Osteocyte (in vitro differentiated cells): ENCODE measurements at regions not wholly inside any gene's neighbourhood (a gene's known extent, or its start where the extent isn't known, plus 50 kb on each side); places are given as distances from the start of the nearest gene placed in this dataset.

Experiments
- DNase-seq: peaks from one replicate; pipeline ENCODE4 v3.0.0; 2021; ENCODE audit warnings: mixed read lengths; ENCODE audit not compliant: unreplicated experiment; ENCODE audit errors: extremely low spot score
- H3K27ac Mint-ChIP-seq: one replicate; pipeline ENCODE4 v1.8.0; 2021; ENCODE audit warnings: mild to moderate bottlenecking, mixed read lengths; ENCODE audit not compliant: unreplicated experiment
- H3K27me3 Mint-ChIP-seq: one replicate; pipeline ENCODE4 v1.8.0; 2021; ENCODE audit warnings: mixed read lengths; ENCODE audit not compliant: unreplicated experiment
- H3K36me3 Mint-ChIP-seq: one replicate; pipeline ENCODE4 v1.8.0; 2021; ENCODE audit warnings: mixed read lengths; ENCODE audit not compliant: unreplicated experiment
- H3K4me1 Mint-ChIP-seq: one replicate; pipeline ENCODE4 v1.8.0; 2021; ENCODE audit warnings: mixed read lengths; ENCODE audit not compliant: unreplicated experiment
- H3K4me3 Mint-ChIP-seq: one replicate; pipeline ENCODE4 v1.8.0; 2021; ENCODE audit warnings: mild to moderate bottlenecking, moderate library complexity, mixed read lengths; ENCODE audit not compliant: unreplicated experiment
- H3K9me3 Mint-ChIP-seq: one replicate; pipeline ENCODE4 v1.8.0; 2021; ENCODE audit warnings: mixed read lengths; ENCODE audit not compliant: unreplicated experiment
- CTCF ChIP-seq: fragments of 200-600 bp; sonication (generic); IDR thresholded peaks from 2 replicates; pipeline ENCODE4 v1.5.0; 2021; ENCODE audit warnings: antibody characterized with exemption, mild to moderate bottlenecking, moderate library complexity

- H3K4me1 Mint-ChIP-seq, result peaks cover 3% of the 10 kb centered on the region
- no peaks in the 10 kb centered on the region for H3K36me3 Mint-ChIP-seq
- H3K27me3 Mint-ChIP-seq, result peaks cover 4% of the 10 kb centered on the region
- H3K4me3 Mint-ChIP-seq, result no peak overlapping the region
- no peak for DNase-seq
- no peak overlapping the region for H3K27ac Mint-ChIP-seq
- no peak for TF ChIP-seq CTCF
- H3K9me3 Mint-ChIP-seq, result no peaks in the 10 kb centered on the region
These were observed 627.1 kb upstream of the ARPP21 start for GRCh38 chr3:35012214-35012613.

GRCh38 chr3:35028157-35028556, 611.2 kb upstream of the ARPP21 start:
- Mint-ChIP-seq H3K27ac (no peak overlapping the region), H3K36me3 (no peaks in the 10 kb centered on the region), H3K4me3 (no peak overlapping the region), H3K9me3 (peaks cover 22% of the 10 kb centered on the region), H3K4me1 (no peaks in the 10 kb centered on the region), H3K27me3 (peaks cover 4% of the 10 kb centered on the region)
- TF ChIP-seq CTCF, result no peak
- DNase-seq, result no peak

- Mint-ChIP-seq H3K4me1 (no peaks in the 10 kb centered on the region), H3K4me3 (no peak overlapping the region), H3K27me3 (peaks cover 5% of the 10 kb centered on the region), H3K36me3 (no peaks in the 10 kb centered on the region), H3K9me3 (no peaks in the 10 kb centered on the region), H3K27ac (no peak overlapping the region)
- DNase-seq, result no peak
- TF ChIP-seq CTCF, result no peak
These were observed 596.9 kb upstream of the ARPP21 start for GRCh38 chr3:35042210-35042991.

- TF ChIP-seq CTCF, result no peak
- peaks cover 7% of the 10 kb centered on the region for H3K27me3 Mint-ChIP-seq
- no peak overlapping the region for H3K27ac Mint-ChIP-seq
- H3K36me3 Mint-ChIP-seq, result no peaks in the 10 kb centered on the region
- no peaks in the 10 kb centered on the region for H3K9me3 Mint-ChIP-seq
- H3K4me3 Mint-ChIP-seq, result no peak overlapping the region
- no peak for DNase-seq
- H3K4me1 Mint-ChIP-seq, result no peaks in the 10 kb centered on the region
These were observed 596.3 kb upstream of the ARPP21 start for GRCh38 chr3:35043040-35043439.

GRCh38 chr3:35044190-35044589, 595.1 kb upstream of the ARPP21 start:
- Mint-ChIP-seq H3K4me1 (no peaks in the 10 kb centered on the region), H3K27ac (no peak overlapping the region), H3K36me3 (no peaks in the 10 kb centered on the region), H3K4me3 (no peak overlapping the region), H3K27me3 (peaks cover 10% of the 10 kb centered on the region), H3K9me3 (no peaks in the 10 kb centered on the region)
- no peak for DNase-seq
- TF ChIP-seq CTCF, result no peak
